ENCODE measurements at regions not wholly inside any gene's neighbourhood (a gene's known extent, or its start where the extent isn't known, plus 50 kb on each side); places are given as distances from the start of the nearest gene placed in this dataset.

- no peak for TF ChIP-seq CTCF (conservative IDR thresholded peaks at IDR 0.05; ENCODE audit: control insufficient read depth, insufficient read depth, low read depth, low read length)
- DNase-seq (ENCODE audit: low read depth): peak; percentile 49
Observed at GRCh38 chr5:165460911-165461310, 1955.5 kb downstream of the MAT2B start.

GRCh38 chr5:165477546-165477945, 1972.1 kb downstream of the MAT2B start:
- DNase-seq (ENCODE audit: low read depth): no peak
- TF ChIP-seq CTCF (conservative IDR thresholded peaks at IDR 0.05; ENCODE audit: control insufficient read depth, insufficient read depth, low read depth, low read length): no peak
- no peak overlapping the region for H3K4me3 ChIP-seq (ENCODE audit: control insufficient read depth, low read depth, low read length)

More at GRCh38 chr5:165460911-165461310, 1955.5 kb downstream of the MAT2B start:
- H3K4me3 ChIP-seq (ENCODE audit: control insufficient read depth, low read depth, low read length): no peak overlapping the region

GRCh38 chr5:165495829-165496380, 1990.5 kb downstream of the MAT2B start:
- H3K4me3 ChIP-seq (ENCODE audit: control insufficient read depth, low read depth, low read length): no peak overlapping the region
- peak; percentile 37 for DNase-seq (ENCODE audit: low read depth)
- no peak for TF ChIP-seq CTCF (conservative IDR thresholded peaks at IDR 0.05; ENCODE audit: control insufficient read depth, insufficient read depth, low read depth, low read length)

- TF ChIP-seq CTCF (conservative IDR thresholded peaks at IDR 0.05; ENCODE audit: control insufficient read depth, insufficient read depth, low read depth, low read length): peak; percentile 28
Observed at GRCh38 chr5:165497707-165498106, 1992.3 kb downstream of the MAT2B start.

DNA sequence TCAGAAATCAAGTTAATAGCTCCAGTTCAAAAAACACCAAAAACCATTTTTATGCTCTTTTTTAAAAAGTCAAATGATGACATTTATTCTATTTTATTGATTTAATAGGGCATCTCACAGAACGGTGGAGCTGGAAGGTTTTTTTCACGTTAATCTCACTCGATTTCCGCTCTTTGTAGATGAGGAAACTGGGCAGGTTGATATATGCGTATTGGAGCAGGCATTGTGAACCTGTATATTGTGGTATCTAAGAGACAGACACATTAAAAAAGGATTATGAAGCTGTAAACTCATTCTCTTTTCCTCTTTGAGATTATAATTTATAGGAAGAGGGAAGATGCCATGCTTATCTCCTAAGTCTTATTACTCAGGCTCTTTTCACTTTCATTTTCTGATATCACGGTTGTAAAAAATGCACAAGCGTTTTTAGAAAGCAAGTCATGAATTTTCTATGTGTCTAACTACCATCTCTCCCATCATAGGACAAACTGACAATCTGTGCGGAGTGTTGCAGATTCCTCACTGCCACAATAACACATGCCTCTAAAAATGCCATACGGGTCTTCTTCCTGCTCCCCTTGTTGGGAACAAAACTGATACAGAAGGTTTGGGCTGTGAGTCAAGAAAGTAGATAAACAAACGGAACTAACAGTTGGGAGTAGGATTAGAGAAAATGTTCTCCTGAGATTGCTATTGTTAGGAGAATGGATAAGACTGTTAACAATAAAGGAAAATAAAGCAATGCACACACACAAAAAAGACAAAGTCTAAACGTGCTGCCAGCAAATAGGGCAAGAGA, 1997.7 kb downstream of the MAT2B start:
- peak overlapping the region; percentile 2 for H3K4me3 ChIP-seq (ENCODE audit: control insufficient read depth, low read depth, low read length)
- no peak for TF ChIP-seq CTCF (conservative IDR thresholded peaks at IDR 0.05; ENCODE audit: control insufficient read depth, insufficient read depth, low read depth, low read length)
- no peak for DNase-seq (ENCODE audit: low read depth)

More at GRCh38 chr5:165497707-165498106, 1992.3 kb downstream of the MAT2B start:
- DNase-seq (ENCODE audit: low read depth): peak; percentile 53
- H3K4me3 ChIP-seq (ENCODE audit: control insufficient read depth, low read depth, low read length): no peak overlapping the region

DNA sequence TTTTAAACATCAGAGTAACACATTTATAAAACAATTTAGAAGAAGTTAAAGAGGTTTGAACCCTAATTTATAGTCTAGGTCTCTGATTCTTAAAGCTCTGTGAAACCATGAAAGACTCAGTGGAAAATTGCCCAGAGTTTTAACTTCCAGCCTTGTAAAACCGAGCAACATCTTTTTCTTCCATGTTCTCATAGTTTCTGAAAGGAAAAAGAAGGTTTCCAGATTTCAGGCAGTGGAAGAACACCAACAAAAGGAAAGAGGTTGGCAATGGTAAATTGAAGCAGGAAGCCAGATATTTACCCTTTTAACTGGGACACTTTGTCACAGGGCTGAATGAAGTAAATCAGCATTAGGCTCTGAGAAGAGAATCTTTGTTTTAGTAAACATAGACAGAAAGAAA, 1999.3 kb downstream of the MAT2B start:
- DNase-seq (ENCODE audit: low read depth): no peak
- TF ChIP-seq CTCF (conservative IDR thresholded peaks at IDR 0.05; ENCODE audit: control insufficient read depth, insufficient read depth, low read depth, low read length): no peak

More for the DNA sequence above, 1999.3 kb downstream of the MAT2B start:
- H3K4me3 ChIP-seq (ENCODE audit: control insufficient read depth, low read depth, low read length): no peak overlapping the region
